ENCODE measurements at regions not wholly inside any gene's neighbourhood (a gene's known extent, or its start where the extent isn't known, plus 50 kb on each side); places are given as distances from the start of the nearest gene placed in this dataset.

GRCh38 chr4:55757356-55757952 lies 62.1 kb upstream of the EXOC1L start:
- Histone ChIP-seq H3K9me3 (no peaks in the 10 kb centered on the region), H3K27me3 (no peaks in the 10 kb centered on the region), H3K4me1 (no peaks in the 10 kb centered on the region), H3K36me3 (no peaks in the 10 kb centered on the region), H3K4me3 (no peak overlapping the region), H3K27ac (no peak overlapping the region)
- no peak for DNase-seq (ENCODE audit: low spot score)
- no peak for TF ChIP-seq CTCF (IDR thresholded peaks at IDR 0.05)

- Histone ChIP-seq H3K9me3 (no peaks in the 10 kb centered on the region), H3K36me3 (no peaks in the 10 kb centered on the region), H3K4me3 (no peak overlapping the region), H3K4me1 (no peaks in the 10 kb centered on the region), H3K27ac (no peak overlapping the region), H3K27me3 (no peaks in the 10 kb centered on the region)
- DNase-seq (ENCODE audit: low spot score), result no peak
- TF ChIP-seq CTCF (IDR thresholded peaks at IDR 0.05), result no peak
Observed at GRCh38 chr4:55758066-55758465, 61.5 kb upstream of the EXOC1L start.

- TF ChIP-seq CTCF (IDR thresholded peaks at IDR 0.05), result no peak
- DNase-seq (ENCODE audit: low spot score), result no peak
- no peaks in the 10 kb centered on the region for H3K36me3 ChIP-seq
Observed at GRCh38 chr4:55758570-55758969, 61.0 kb upstream of the EXOC1L start.

GRCh38 chr4:55762819-55763218 lies 56.8 kb upstream of the EXOC1L start:
- Histone ChIP-seq H3K27ac (no peak overlapping the region), H3K4me3 (no peak overlapping the region), H3K36me3 (no peaks in the 10 kb centered on the region), H3K27me3 (no peaks in the 10 kb centered on the region), H3K4me1 (no peaks in the 10 kb centered on the region), H3K9me3 (no peaks in the 10 kb centered on the region)
- no peak for DNase-seq (ENCODE audit: low spot score)
- no peak for TF ChIP-seq CTCF (IDR thresholded peaks at IDR 0.05)

More at GRCh38 chr4:55758570-55758969, 61.0 kb upstream of the EXOC1L start:
- Histone ChIP-seq H3K27me3 (no peaks in the 10 kb centered on the region), H3K27ac (no peak overlapping the region), H3K4me1 (no peaks in the 10 kb centered on the region), H3K4me3 (no peak overlapping the region), H3K9me3 (no peaks in the 10 kb centered on the region)

- no peaks in the 10 kb centered on the region for H3K36me3 ChIP-seq
- no peaks in the 10 kb centered on the region for H3K27me3 ChIP-seq
- DNase-seq (ENCODE audit: low spot score), result no peak
- H3K4me1 ChIP-seq, result no peaks in the 10 kb centered on the region
- no peak overlapping the region for H3K27ac ChIP-seq
- no peak for TF ChIP-seq CTCF (IDR thresholded peaks at IDR 0.05)
- H3K4me3 ChIP-seq, result no peak overlapping the region
- no peaks in the 10 kb centered on the region for H3K9me3 ChIP-seq
Observed at GRCh38 chr4:55763996-55764395, 55.6 kb upstream of the EXOC1L start.

- Histone ChIP-seq H3K4me1 (no peaks in the 10 kb centered on the region), H3K4me3 (no peak overlapping the region), H3K27ac (no peak overlapping the region), H3K36me3 (no peaks in the 10 kb centered on the region), H3K9me3 (no peaks in the 10 kb centered on the region), H3K27me3 (no peaks in the 10 kb centered on the region)
- no peak for TF ChIP-seq CTCF (IDR thresholded peaks at IDR 0.05)
- DNase-seq (ENCODE audit: low spot score), result no peak
Observed at GRCh38 chr4:55765070-55765469, 54.5 kb upstream of the EXOC1L start.

Measured in right atrium auricular region (tissue), 2 donors.